Stimulated activated CD8-positive, alpha-beta memory T cell treated with anti-CD3 and anti-CD28 coated beads, Interleukin-4, amount 100 ng/mL, for 1 hour (primary cell): ENCODE measurements at regions not wholly inside any gene's neighbourhood (a gene's known extent, or its start where the extent isn't known, plus 50 kb on each side); places are given as distances from the start of the nearest gene placed in this dataset.

Source experiments
- DNase-seq, 2 donors: peaks; one replicate each; pipeline ENCODE4 v3.0.0-alpha.2; 2020; ENCODE audit warnings: low read depth in 2 of 2, low spot score in 1 of 2

- no peak for DNase-seq
These were observed 387.1 kb upstream of the JARID2 start for GRCh38 chr6:14858808-14859207.

GRCh38 chr6:14860774-14861173 lies 385.1 kb upstream of the JARID2 start:
- DNase-seq = no peak

GRCh38 chr6:14861491-14861943 lies 384.4 kb upstream of the JARID2 start:
- no peak for DNase-seq

GRCh38 chr6:14862845-14863244 lies 383.0 kb upstream of the JARID2 start:
- DNase-seq = no peak

- no peak for DNase-seq
These were observed 381.7 kb upstream of the JARID2 start for GRCh38 chr6:14863902-14864850.

- no peak for DNase-seq
These were observed 380.3 kb upstream of the JARID2 start for GRCh38 chr6:14865531-14866100.

- DNase-seq = no peak
These were observed 378.1 kb upstream of the JARID2 start for GRCh38 chr6:14867802-14868201.

- DNase-seq = no peak
These were observed 374.6 kb upstream of the JARID2 start for GRCh38 chr6:14871221-14871620.

- no peak for DNase-seq
These were observed 372.8 kb upstream of the JARID2 start for GRCh38 chr6:14873101-14873500.

- no peak for DNase-seq
These were observed 372.0 kb upstream of the JARID2 start for GRCh38 chr6:14873781-14874441.

GRCh38 chr6:14874975-14875480 lies 370.8 kb upstream of the JARID2 start:
- DNase-seq = no peak

GRCh38 chr6:14875481-14876063 lies 370.3 kb upstream of the JARID2 start:
- DNase-seq = no peak

GRCh38 chr6:14876778-14877613 lies 368.9 kb upstream of the JARID2 start:
- DNase-seq = no peak

- DNase-seq = no peak
These were observed 368.1 kb upstream of the JARID2 start for GRCh38 chr6:14877758-14878157.

GRCh38 chr6:14880052-14880451 lies 365.8 kb upstream of the JARID2 start:
- no peak for DNase-seq

GRCh38 chr6:14880677-14881076 lies 365.2 kb upstream of the JARID2 start:
- DNase-seq = no peak

GRCh38 chr6:14881398-14881797 lies 364.5 kb upstream of the JARID2 start:
- DNase-seq = no peak

- no peak for DNase-seq
These were observed 363.4 kb upstream of the JARID2 start for GRCh38 chr6:14882394-14883026.

- no peak for DNase-seq
These were observed 361.9 kb upstream of the JARID2 start for GRCh38 chr6:14883921-14884320.

GRCh38 chr6:14885498-14885897 lies 360.4 kb upstream of the JARID2 start:
- no peak for DNase-seq
